Tibial nerve (tissue), 4 donors: ENCODE measurements at regions not wholly inside any gene's neighbourhood (a gene's known extent, or its start where the extent isn't known, plus 50 kb on each side); places are given as distances from the start of the nearest gene placed in this dataset.

Source experiments
- DNase-seq, 2 donors: peaks; one replicate each; pipeline ENCODE4 v3.0.0-alpha.2; 2019; ENCODE audit warnings: low spot score in 2 of 2
- H3K27ac ChIP-seq, 4 donors: fragments of 200-600 bp; sonication (generic) in 3 of 4; one replicate each; pipeline ENCODE4 v1.5.1; 2017 to 2019; ENCODE audit warnings: mild to moderate bottlenecking in 1 of 4
- H3K27me3 ChIP-seq, 2 donors: fragments of 200-600 bp; sonication (generic) in 1 of 2; one replicate each; pipeline versions ENCODE4 v1.5.1 to v1.6.0; 2017 to 2019
- H3K36me3 ChIP-seq, 3 donors: fragments of 200-600 bp; sonication (generic); one replicate each; pipeline ENCODE4 v1.5.1; 2018 to 2019
- H3K4me1 ChIP-seq, 4 donors: fragments of 200-600 bp; sonication (generic) in 3 of 4; one replicate each; pipeline ENCODE4 v1.5.1; 2017 to 2019
- H3K4me3 ChIP-seq, 4 donors: fragments of 200-600 bp; sonication (generic) in 3 of 4; one replicate each; pipeline ENCODE4 v1.5.1; 2017 to 2019; ENCODE audit warnings: mild to moderate bottlenecking in 1 of 4, moderate library complexity in 1 of 4
- H3K9me3 ChIP-seq, 4 donors: fragments of 200-600 bp; sonication (generic) in 3 of 4; one replicate each; pipeline ENCODE4 v1.5.1; 2017 to 2019
- EP300 ChIP-seq, 2 donors: sonication (generic); formaldehyde crosslinking; IDR thresholded peaks; one replicate each; pipeline ENCODE4 v1.6.1; 2017; ENCODE audit warnings: antibody characterized with exemption in 2 of 2, mild to moderate bottlenecking in 1 of 2
- POLR2A ChIP-seq, 2 donors: fragments of 450-650 bp; IDR thresholded peaks; one replicate each; pipeline ENCODE4 v1.6.1; 2017; ENCODE audit warnings: antibody characterized with exemption in 2 of 2, mild to moderate bottlenecking in 2 of 2, moderate library complexity in 2 of 2
- WGBS, 2 donors: methylation state at CpG; one replicate each; pipeline ENCODE4 v1.1.5; 2018; 5-methylcytosine and 5-hydroxymethylcytosine counted together
- TF ChIP-seq, protein P1 (sequence below), 5 experiments: fragments of 200-600 bp in 3 of 5; fragments of 450-650 bp in 2 of 5; sonication (generic) in 3 of 5; IDR thresholded peaks; one replicate each; pipeline ENCODE4 v1.5.1; 2016 to 2019; ENCODE audit warnings: antibody characterized with exemption in 5 of 5, mild to moderate bottlenecking in 3 of 5, moderate library complexity in 2 of 5

- no peak overlapping the region for H3K27ac ChIP-seq
Measured at GRCh38 chr20:47867831-47868230, 82.5 kb upstream of the SULF2 start.

GRCh38 chr20:47866480-47866879 is 81.2 kb upstream of the SULF2 start:
- Histone ChIP-seq H3K4me3 (no peak overlapping the region), H3K27me3 (peaks cover 0 to 8% of the 10 kb centered on the region in 2 donors), H3K27ac (no peak overlapping the region), H3K4me1 (no peaks in the 10 kb centered on the region), H3K36me3 (no peaks in the 10 kb centered on the region), H3K9me3 (peaks cover 0 to 5% (median 0%) of the 10 kb centered on the region in 4 donors)
- TF ChIP-seq EP300 (IDR thresholded peaks at IDR 0.05) (no peak), POLR2A (IDR thresholded peaks at IDR 0.05) (no peak)
- TF ChIP-seq, protein P1, sequence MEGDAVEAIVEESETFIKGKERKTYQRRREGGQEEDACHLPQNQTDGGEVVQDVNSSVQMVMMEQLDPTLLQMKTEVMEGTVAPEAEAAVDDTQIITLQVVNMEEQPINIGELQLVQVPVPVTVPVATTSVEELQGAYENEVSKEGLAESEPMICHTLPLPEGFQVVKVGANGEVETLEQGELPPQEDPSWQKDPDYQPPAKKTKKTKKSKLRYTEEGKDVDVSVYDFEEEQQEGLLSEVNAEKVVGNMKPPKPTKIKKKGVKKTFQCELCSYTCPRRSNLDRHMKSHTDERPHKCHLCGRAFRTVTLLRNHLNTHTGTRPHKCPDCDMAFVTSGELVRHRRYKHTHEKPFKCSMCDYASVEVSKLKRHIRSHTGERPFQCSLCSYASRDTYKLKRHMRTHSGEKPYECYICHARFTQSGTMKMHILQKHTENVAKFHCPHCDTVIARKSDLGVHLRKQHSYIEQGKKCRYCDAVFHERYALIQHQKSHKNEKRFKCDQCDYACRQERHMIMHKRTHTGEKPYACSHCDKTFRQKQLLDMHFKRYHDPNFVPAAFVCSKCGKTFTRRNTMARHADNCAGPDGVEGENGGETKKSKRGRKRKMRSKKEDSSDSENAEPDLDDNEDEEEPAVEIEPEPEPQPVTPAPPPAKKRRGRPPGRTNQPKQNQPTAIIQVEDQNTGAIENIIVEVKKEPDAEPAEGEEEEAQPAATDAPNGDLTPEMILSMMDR (IDR thresholded peaks at IDR 0.05): no peak
- 75 to 78% methylated on average over 10 of the region's 10 CpGs for WGBS, 2 donors
- no peak for DNase-seq

More at GRCh38 chr20:47867831-47868230, 82.5 kb upstream of the SULF2 start:
- DNase-seq: no peak
- H3K27me3 ChIP-seq: peaks cover 0 to 8% of the 10 kb centered on the region in 2 donors
- WGBS, 2 donors: 68 to 81% methylated on average over 15 of the region's 15 CpGs
- no peaks in the 10 kb centered on the region for H3K36me3 ChIP-seq
- peaks cover 0 to 3% (median 0%) of the 10 kb centered on the region in 4 donors for H3K9me3 ChIP-seq
- TF ChIP-seq POLR2A (IDR thresholded peaks at IDR 0.05) (no peak), EP300 (IDR thresholded peaks at IDR 0.05) (no peak)
- TF ChIP-seq, protein P1 (IDR thresholded peaks at IDR 0.05): no peak
- H3K4me1 ChIP-seq: no peaks in the 10 kb centered on the region
- no peak overlapping the region for H3K4me3 ChIP-seq

GRCh38 chr20:47865912-47866311 is 80.6 kb upstream of the SULF2 start:
- WGBS, 2 donors: 71 to 81% methylated on average over 9 of the region's 9 CpGs

DNA sequence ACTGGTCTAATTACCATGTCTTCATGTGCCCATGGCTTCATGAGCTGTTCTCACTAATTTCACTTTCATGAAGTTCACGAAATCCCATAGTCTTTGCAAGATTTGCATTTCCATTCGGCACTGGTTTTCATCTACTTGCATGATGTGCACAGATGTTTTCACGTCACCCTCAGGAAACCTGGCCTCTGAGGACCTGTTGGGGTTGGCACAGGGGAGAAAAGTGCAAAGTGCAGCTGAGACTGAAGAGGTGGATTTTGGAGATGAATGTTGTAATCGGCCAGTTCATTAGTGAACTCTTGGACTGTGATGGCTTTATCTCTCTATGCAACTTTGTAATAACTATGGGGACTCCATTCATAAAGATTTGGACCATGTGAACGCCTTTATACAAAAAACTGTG is 80.2 kb upstream of the SULF2 start:
- TF ChIP-seq, protein P1 (IDR thresholded peaks at IDR 0.05): no peak
- WGBS, 2 donors: 57 to 84% methylated on average over 5 of the region's 5 CpGs

More at GRCh38 chr20:47865912-47866311, 80.6 kb upstream of the SULF2 start:
- TF ChIP-seq, protein P1 (IDR thresholded peaks at IDR 0.05): no peak
- TF ChIP-seq POLR2A (IDR thresholded peaks at IDR 0.05): no peak
- TF ChIP-seq EP300 (IDR thresholded peaks at IDR 0.05): no peak
- no peaks in the 10 kb centered on the region for H3K36me3 ChIP-seq
- no peaks in the 10 kb centered on the region for H3K4me1 ChIP-seq
- H3K27ac ChIP-seq: no peak overlapping the region
- H3K9me3 ChIP-seq: peaks cover 0 to 5% (median 0%) of the 10 kb centered on the region in 4 donors
- no peak overlapping the region for H3K4me3 ChIP-seq
- no peak for DNase-seq
- peaks cover 0 to 8% of the 10 kb centered on the region in 2 donors for H3K27me3 ChIP-seq

DNA sequence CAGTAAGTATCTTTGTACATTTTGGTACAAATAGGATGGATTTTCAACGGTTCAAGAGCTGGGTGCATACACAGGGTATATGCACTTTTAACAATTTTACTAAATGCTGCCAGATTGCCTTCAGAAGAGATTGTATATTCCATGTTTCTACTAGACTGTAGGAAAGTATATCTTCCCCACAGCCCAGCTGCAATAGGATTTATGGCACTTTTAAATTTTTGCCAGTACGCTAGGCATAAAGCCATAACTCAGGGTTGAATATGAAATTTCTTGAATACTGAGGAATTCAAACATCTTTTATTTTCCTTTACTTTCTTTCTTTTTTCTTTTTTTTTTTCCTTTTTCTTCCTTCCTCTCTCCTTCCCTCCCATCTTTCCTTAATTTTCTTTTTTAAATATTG is 78.7 kb upstream of the SULF2 start:
- Histone ChIP-seq H3K4me1 (no peaks in the 10 kb centered on the region), H3K27ac (no peak overlapping the region), H3K27me3 (peaks cover 0 to 8% of the 10 kb centered on the region in 2 donors), H3K4me3 (no peak overlapping the region), H3K9me3 (peaks cover 0 to 5% (median 0%) of the 10 kb centered on the region in 4 donors), H3K36me3 (no peaks in the 10 kb centered on the region)
- 67 to 72% methylated on average over 2 of the region's 2 CpGs for WGBS, 2 donors
- no peak for DNase-seq
- no peak for TF ChIP-seq EP300 (IDR thresholded peaks at IDR 0.05)
- no peak for TF ChIP-seq POLR2A (IDR thresholded peaks at IDR 0.05)
- TF ChIP-seq, protein P1 (IDR thresholded peaks at IDR 0.05): no peak

More for the DNA sequence above, 80.2 kb upstream of the SULF2 start:
- Histone ChIP-seq H3K27ac (no peak overlapping the region), H3K4me3 (no peak overlapping the region), H3K36me3 (no peaks in the 10 kb centered on the region), H3K27me3 (peaks cover 0 to 8% of the 10 kb centered on the region in 2 donors), H3K9me3 (peaks cover 0 to 5% (median 0%) of the 10 kb centered on the region in 4 donors), H3K4me1 (no peaks in the 10 kb centered on the region)
- DNase-seq: no peak
